NCI-H146 treated with DMSO at 0.1 percent for 48 hours (cell line): ENCODE measurements at regions not wholly inside any gene's neighbourhood (a gene's known extent, or its start where the extent isn't known, plus 50 kb on each side); places are given as distances from the start of the nearest gene placed in this dataset.
"Not testable (repeated sequence)": the region's sequence is repeated elsewhere in the genome, so short reads cannot be mapped to it uniquely, and the experiment has no call there.

Source experiments
- DNase-seq: peaks from one replicate; lab custom pipeline; 2025; ENCODE audit not compliant: unreplicated experiment; lab: John Stamatoyannopoulos, UW

DNA sequence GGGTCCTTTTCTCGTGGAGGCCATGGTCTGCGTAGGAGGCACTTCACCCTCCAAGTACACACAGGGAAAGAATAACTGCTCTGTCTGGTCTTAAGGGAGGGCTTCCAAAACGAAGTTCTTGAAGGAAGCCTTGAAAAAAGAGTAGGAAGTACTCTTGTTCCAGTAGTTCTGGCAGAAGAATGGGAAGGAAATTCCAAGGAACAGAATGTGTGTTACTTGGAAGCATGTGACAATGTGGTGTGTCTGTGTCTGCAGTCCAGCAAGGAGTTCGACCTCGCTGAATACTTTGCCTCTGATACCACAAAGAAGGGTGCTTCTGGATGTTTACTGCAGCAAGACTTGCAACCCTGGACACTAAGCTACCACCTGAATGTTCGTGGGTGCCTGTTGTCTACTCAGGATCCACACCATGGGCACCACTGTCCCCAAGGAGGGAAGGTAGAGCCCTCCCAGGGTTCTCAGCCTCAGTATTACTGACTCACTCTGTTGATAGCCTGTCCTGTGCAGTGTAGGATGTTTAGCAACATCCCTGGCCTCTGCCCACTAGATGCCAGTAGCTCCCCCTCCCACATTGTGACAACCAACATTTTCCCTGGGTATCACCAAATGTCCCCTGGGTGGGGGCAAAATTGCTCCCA is 471.6 kb upstream of the CDH4 start:
- DNase-seq: no peak

DNA sequence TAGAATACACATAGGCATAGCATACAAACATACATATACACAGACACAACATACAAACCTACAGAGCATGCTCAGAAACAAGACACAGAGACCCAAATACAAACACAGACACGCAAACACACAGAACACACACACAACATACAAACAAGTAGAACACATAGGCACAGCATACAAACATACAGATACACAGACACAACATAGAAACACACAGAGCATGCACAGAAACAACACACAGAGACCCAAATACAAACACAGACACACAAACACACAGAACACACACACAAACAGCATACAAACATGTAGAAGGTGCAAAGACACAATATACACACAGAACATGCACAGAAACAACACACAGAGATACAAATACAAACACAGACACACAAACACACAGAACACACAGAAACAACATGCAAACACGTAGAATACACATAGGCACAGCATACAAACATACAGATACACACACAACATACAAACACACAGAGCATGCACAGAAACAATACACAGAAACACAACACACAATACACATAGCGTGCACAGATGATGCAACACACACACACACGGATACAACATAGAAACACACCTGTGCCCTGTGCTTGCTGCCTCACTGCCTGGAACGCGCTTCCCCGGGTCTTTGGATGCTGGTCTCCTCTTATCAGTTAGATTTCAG is 469.0 kb upstream of the CDH4 start:
- DNase-seq: no peak

DNA sequence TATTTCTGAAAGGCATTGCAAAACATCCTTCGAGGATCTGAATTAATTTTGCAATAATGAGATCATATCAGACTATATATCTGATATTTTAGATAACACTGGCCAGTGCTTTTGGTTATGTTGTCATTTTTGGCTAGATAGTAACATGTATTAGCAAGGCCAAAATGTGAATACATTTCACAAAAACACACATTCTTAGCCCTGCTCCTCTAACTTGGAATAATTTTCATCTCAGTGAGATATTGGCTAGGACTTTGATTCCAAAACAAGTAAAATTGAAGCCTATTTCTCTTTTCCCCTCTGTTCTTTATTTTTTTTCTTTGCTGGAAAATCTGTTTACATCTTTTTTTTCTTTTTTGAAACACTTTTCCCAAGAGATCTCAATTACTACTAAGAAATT is 466.8 kb upstream of the CDH4 start:
- DNase-seq: no peak

- DNase-seq: no peak
Measured at GRCh38 chr20:60785785-60786184, 466.3 kb upstream of the CDH4 start.

GRCh38 chr20:60786686-60787217 is 465.3 kb upstream of the CDH4 start:
- DNase-seq: no peak

GRCh38 chr20:60787276-60787675 is 464.8 kb upstream of the CDH4 start:
- no peak for DNase-seq

DNA sequence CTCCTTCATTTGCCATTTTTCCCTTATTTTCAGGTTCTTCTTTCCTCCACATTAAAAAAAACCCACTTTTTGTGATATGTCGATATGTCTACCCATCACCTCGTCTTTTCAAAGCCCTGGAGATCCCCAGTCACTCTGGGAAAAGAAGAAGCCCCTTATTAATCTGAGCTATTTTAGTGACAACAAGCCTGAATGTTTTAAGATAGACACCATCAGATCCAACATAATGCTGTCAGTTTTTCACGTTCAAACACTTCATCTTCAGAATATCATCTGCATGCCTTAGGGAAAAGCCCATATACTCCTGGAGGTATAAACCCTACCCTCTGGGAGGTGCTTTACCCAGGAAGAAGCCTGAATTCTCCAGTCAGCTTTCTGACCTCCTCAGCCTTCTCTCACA is 464.0 kb upstream of the CDH4 start:
- no peak for DNase-seq

- DNase-seq: no peak
Measured at GRCh38 chr20:60789399-60789798, 462.7 kb upstream of the CDH4 start.

DNA sequence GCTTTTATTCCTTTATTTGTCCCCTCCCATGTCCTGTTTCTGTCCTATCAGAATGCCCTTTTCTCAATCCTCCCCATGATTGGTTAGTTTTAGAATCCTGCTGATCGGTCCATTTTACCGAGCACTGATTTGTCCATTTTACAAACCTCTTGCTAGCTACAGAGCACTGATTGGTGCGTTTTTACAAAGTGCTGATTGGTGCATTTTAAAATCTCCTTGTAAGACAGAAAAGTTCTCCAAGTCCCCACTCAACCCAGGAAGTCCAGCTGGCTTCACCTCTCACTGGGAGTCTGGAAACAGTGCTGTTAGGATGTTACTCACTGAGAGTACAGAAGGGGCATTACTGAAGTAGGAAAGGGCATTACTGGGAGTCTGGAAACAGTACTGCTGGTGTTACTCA is 461.7 kb upstream of the CDH4 start:
- DNase-seq: not testable (repeated sequence)

DNA sequence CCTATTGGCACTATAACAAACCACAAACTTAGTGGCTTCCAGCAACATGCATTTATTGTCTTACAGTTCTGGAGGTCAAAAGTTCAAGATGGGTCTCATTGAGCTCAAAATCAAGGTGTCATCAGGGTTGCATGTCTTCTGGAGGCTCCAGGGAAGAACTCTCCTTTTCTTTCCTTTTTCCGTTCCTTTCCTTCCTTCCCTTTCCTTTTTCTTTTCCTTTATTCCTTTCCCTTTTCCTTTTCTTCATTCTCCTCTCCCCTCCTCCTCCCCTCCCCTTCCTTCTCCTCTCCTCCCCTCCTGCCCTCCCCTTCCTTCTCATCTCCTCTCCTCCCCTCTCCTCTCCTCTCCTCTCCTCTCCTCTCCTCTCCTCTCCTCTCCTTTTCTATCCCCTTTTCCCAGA is 460.2 kb upstream of the CDH4 start:
- no peak for DNase-seq

DNA sequence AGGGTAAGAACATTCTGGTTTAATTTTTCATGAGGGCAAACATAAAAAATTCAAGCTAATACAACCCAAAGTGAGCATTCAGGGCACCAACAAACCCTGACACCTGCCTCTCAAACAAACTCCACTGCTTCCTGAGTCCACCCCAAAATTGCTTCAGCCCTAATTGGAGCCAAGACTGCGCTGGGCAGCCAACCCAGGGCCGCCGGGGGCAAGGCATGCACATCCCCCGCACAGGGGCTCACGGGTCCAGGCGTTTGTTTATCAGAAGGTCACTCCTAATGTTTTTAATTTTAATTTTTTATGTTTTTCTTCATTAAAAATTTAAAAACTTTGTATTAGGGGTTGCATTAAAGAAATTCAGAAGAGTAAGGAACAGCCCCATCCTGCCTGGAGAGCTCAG is 459.1 kb upstream of the CDH4 start:
- no peak for DNase-seq

DNA sequence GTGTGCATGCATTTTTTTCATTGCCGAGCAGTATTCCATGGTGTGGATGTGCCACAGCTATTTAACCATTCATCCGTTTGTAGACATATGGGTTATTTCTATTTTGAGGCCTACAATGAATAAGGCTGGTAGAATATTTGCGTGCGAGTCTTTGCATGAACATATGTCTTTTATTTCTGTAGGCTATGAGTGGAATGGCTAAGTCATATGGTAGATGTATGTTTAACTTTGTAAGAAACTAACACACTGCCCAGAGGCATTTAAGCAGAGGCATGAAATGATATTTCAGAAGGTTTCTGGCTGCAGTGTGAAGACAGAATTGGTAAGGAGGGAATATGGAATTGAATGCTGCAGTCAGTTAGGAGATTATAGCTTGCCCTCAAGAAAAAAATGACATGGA is 457.4 kb upstream of the CDH4 start:
- DNase-seq: no peak

DNA sequence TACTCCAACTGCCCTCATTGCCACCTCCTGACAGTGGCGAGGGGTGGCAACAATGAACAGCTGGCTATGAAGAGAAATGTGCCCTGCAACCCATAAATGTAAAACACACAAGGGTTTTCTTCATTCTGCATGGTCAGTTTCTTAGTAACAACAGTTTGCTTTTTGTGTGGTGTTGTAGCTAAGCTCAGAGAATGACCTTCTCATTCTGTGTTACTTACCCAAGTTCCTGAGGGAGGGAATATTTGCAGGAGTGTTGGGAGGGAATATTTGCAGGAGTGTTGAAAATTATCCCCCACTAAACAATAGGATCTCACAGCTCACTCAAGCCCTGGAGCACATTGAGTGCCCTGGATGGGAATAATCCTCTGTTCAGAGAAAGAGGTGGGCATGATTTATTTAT is 456.4 kb upstream of the CDH4 start:
- DNase-seq: no peak

GRCh38 chr20:60800185-60800584 is 451.9 kb upstream of the CDH4 start:
- DNase-seq: no peak

DNA sequence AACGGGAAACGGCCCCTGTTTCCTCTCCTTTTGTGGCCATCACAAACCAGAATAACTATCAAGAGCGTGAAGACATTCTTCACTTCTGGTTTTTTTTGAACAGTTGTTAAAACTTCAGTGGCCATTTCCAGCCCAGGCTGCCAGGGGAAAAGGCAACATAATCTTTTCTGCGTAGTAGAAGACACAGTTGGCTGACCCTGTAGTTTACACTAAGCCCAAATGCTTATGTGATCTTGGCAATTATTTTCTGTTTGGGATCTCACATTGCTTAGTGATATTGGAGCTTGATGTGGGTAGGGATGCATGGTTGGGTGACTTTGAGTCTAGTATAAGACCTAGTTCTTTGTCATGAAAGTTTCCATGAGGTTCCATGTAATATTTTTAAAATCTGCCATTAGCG is 449.4 kb upstream of the CDH4 start:
- no peak for DNase-seq

DNA sequence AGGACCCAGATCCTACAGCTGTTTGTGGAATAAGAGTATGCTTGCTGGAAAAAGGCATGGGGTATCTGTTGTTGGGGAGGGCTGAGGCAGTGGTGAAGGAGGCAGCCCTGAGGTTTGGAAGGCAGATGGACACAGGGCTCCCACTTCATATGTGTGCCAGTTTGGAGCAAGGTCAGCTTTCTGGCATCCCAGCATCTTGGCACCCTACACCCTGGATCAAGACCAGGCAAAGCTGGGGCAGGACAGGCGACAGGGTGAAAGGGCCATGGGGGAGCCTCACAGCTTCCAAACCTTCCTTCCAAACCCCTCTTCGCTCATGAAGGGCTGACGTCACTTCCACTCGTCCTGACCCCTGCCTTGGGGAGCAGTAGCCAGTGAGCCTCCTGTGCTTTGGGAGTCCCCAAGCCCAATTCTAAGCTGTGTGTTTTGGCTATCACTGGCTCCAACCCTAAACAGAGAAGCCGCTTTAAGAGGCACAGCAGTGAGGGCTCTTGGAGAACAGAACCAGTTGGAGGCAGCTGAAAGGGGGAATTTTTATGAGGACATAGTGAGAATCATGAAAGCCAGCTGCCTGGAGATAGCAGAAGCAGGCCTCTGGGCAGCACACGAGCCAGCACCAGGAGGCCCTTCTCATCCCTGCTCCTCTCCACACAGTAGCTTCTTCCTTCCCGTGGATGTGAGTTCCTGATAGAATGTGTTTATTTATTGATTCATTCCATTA is 448.6 kb upstream of the CDH4 start:
- DNase-seq: no peak

DNA sequence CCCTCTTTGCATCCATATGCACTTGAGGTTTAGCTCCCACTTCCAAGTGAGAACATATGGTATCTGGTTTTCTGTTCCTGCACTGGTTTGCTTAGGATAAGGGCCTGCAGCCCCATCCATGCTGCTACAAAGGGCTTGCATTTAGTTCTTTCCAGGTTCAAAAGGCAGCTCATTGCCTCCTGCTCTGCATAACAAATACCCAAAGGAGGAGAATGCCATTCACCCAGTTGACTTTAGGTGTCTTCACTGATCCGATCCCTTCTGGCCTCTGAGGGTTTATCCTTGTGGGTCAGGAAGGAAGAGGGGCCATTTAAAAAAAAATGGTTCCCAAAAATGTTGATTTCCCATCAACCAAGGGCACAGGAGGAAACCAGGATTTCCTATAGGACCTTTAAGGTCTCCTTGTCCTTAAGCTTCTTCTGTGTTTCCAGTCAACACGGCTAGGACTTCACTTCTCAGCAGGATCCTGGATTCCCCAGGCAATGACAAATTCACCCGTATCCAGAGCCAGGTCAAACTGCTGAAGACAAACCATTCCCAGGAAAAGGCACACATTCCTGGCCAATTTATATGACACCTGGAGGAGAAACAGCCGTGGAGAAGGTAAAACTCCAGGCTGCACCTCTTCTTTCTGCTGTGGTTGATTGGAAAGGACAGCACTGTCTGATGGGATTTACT is 447.7 kb upstream of the CDH4 start:
- no peak for DNase-seq

DNA sequence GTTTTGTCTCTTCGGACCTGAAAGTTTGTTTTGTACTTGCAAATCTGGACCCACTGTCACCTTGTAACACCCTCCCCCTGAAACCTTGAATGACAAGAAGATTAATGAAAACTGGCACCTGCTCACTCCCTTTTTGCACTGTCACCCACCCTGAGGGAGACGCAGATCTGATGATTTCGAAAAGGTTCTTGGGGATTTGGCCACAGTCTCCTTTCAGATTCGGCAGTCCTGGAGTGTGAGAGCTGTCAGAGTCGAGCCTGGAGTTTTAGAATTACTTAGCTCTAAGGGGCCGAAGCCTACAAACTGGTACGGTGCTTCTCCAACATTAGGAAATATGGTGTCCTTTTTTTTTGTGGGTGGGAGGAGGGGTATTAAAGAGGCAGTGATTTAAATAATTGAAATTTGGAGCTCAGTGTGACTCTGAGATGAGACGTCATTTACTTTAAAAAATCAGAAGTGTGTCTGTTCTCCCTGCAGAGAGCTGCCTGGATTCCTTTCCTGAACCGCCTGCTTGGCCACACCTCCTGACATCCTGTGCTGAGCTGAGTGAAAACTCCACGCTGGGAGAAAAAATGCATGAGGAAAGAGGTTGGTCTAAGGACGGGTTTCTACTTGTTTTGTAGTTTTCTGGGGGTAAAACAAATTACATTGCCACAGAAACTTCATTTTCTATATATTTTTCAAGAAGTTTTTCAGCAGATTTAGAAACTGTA is 447.0 kb upstream of the CDH4 start:
- no peak for DNase-seq

DNA sequence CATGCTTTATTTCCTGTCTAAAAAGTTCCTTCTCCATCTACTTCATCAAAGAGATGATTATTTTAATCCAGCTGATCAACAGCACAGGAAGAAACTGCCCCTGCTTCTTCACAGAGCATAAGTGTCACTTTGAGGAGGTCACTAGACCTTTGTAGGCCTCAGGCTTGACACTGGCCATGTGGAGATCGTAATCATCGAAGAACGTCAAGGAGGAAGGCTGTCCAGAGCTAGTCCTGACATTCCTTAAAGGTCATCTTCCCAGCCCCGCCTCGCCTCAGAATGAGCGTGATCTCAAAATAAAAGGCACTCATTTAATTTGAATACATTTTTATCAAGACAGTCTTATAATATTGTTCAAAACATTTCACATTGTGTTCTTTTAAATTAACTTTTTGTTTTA is 445.7 kb upstream of the CDH4 start:
- DNase-seq: no peak

DNA sequence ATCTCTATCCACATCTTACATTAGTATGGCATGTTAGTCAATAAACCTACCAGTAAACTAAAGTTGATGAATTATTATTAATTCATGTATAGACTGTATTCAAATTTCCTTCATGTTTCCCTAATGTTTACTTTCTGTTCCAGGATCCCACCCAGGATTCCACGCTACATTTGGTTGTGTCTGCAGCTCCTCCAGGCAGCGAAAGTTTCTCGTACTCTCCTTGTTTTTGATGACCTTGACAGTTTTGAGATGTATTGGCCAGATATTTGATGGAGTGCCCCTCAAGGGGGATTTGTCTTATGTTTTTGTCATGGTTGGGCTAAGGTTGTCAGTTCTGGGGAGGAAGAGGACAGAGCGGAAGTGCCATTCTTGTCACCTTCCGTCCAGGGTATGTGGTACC is 445.2 kb upstream of the CDH4 start:
- no peak for DNase-seq
